ENCODE measurements at regions not wholly inside any gene's neighbourhood (a gene's known extent, or its start where the extent isn't known, plus 50 kb on each side); places are given as distances from the start of the nearest gene placed in this dataset.

DNA sequence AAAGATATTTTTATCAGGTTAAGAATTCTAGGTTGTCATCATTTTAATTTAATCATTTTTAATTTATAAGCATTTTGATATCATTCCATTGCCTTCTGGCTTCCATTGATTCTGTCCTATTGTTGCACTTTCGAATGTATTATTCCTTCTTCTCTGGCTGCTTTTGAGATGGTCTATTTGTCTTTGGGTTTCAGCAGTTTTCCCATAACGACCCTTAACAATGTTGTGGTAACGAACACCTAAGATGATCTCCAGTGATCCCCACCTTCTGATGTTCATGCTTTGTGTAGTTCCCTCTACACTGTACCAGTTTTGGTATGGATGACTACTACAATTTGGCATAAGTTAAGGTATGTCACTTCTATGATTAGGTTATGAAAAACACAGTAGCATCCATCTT is 59.9 kb downstream of the MINAR1 start:
- H3K27me3 Mint-ChIP-seq: peaks cover 20% of the 10 kb centered on the region
- no peak for ATAC-seq (ENCODE audit: low read depth)
- ChIA-PET POLR2A (no interaction called here), CTCF (no interaction called here)
- H3K27ac Mint-ChIP-seq: no peak overlapping the region
- TF ChIP-seq, protein P1, sequence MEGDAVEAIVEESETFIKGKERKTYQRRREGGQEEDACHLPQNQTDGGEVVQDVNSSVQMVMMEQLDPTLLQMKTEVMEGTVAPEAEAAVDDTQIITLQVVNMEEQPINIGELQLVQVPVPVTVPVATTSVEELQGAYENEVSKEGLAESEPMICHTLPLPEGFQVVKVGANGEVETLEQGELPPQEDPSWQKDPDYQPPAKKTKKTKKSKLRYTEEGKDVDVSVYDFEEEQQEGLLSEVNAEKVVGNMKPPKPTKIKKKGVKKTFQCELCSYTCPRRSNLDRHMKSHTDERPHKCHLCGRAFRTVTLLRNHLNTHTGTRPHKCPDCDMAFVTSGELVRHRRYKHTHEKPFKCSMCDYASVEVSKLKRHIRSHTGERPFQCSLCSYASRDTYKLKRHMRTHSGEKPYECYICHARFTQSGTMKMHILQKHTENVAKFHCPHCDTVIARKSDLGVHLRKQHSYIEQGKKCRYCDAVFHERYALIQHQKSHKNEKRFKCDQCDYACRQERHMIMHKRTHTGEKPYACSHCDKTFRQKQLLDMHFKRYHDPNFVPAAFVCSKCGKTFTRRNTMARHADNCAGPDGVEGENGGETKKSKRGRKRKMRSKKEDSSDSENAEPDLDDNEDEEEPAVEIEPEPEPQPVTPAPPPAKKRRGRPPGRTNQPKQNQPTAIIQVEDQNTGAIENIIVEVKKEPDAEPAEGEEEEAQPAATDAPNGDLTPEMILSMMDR (IDR thresholded peaks at IDR 0.05): no peak
- no peak for DNase-seq
- H3K4me1 Mint-ChIP-seq: no peaks in the 10 kb centered on the region
- H3K9me3 Mint-ChIP-seq: no peaks in the 10 kb centered on the region
- intact Hi-C loops (cut with micrococcal nuclease): no loop called here
- H3K36me3 Mint-ChIP-seq (ENCODE audit: low read depth): no peaks in the 10 kb centered on the region
- no peak overlapping the region for H3K4me3 Mint-ChIP-seq

GRCh38 chr15:79494384-79494909 is 62.3 kb downstream of the MINAR1 start:
- H3K9me3 Mint-ChIP-seq: no peaks in the 10 kb centered on the region
- TF ChIP-seq, protein P1 (IDR thresholded peaks at IDR 0.05): no peak
- no peaks in the 10 kb centered on the region for H3K4me1 Mint-ChIP-seq
- H3K27me3 Mint-ChIP-seq: peaks cover 30% of the 10 kb centered on the region
- H3K36me3 Mint-ChIP-seq (ENCODE audit: low read depth): no peaks in the 10 kb centered on the region
- ChIA-PET CTCF (no interaction called here), POLR2A (no interaction called here)
- no peak overlapping the region for H3K27ac Mint-ChIP-seq
- intact Hi-C loops (cut with micrococcal nuclease): no loop called here
- ATAC-seq (ENCODE audit: low read depth) (no peak), DNase-seq (no peak)
- H3K4me3 Mint-ChIP-seq: no peak overlapping the region

DNA sequence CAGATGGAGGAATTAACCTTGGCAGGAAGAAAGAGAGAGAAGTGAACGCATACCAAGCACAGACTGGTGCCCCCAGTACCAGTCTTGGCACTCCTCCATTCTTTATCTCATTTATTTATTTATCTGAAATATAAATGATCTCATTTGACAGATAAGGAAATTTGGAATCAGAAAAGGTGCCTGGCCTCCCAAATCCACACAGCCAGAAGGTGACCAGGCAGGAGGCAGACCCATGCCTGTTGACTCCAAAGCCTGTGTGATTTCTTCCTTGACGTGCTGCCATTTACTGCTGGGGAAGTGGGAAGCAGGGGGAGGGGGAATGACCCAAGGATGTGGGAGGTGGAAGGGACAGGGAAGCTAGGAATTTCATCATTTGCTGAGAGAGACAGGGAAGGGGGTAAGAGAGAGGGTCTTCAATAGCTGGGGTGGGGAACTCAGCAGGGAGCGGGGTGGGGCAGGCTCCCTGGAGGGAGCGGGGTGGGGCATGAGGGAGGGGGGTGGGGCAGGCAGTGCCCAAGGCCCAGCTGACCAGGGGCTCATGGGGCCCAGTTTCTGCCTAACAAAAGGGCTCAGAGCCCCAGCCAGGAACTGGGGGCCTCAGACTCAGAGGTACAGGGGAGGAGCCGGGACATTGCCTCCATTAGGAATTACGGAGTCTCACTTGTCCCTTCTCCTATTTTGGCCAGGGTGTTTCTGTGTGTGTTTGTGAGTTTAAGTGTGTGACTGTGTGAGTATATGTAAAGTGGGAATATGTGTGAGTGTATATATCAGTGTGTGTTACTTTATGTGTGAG is 63.0 kb downstream of the MINAR1 start:
- POLR2A ChIA-PET: no interaction called here
- Mint-ChIP-seq H3K4me3 (no peak overlapping the region), H3K27me3 (peaks cover 30% of the 10 kb centered on the region), H3K36me3 (ENCODE audit: low read depth) (no peaks in the 10 kb centered on the region), H3K9me3 (no peaks in the 10 kb centered on the region), H3K4me1 (no peaks in the 10 kb centered on the region), H3K27ac (no peak overlapping the region)
- TF ChIP-seq, protein P1 (IDR thresholded peaks at IDR 0.05): no peak
- intact Hi-C loops (cut with micrococcal nuclease): no loop called here
- CTCF ChIA-PET: no interaction called here
- DNase-seq: no peak
- ATAC-seq (ENCODE audit: low read depth): no peak

DNA sequence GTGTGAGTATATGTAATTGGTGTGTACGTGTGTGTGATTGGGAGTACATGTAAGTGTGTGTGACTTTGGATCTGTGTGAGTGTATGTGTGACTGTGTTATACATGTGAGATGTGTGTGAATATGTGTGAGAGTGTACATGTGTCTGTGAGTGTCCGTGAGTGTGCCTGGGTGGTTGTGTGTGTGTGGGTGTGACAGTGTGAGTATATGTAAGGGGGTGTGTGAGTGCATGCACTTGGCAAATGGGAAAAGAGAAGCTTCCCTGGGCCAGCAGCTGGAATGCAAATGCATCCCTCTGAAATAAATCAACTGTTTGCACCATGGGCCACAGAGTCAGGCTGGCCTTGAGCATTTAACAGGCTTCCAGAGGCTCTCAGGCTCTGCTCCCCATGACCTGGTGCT is 63.6 kb downstream of the MINAR1 start:
- Mint-ChIP-seq H3K4me1 (no peaks in the 10 kb centered on the region), H3K9me3 (no peaks in the 10 kb centered on the region), H3K4me3 (no peak overlapping the region), H3K36me3 (ENCODE audit: low read depth) (no peaks in the 10 kb centered on the region), H3K27ac (no peak overlapping the region), H3K27me3 (peaks cover 30% of the 10 kb centered on the region)
- ChIA-PET POLR2A (no interaction called here), CTCF (no interaction called here)
- intact Hi-C loops (cut with micrococcal nuclease): no loop called here
- ATAC-seq (ENCODE audit: low read depth) (no peak), DNase-seq (no peak)
- TF ChIP-seq, protein P1 (IDR thresholded peaks at IDR 0.05): no peak

GRCh38 chr15:79496838-79497237 is 64.7 kb downstream of the MINAR1 start:
- intact Hi-C loops (cut with micrococcal nuclease): no loop called here
- Mint-ChIP-seq H3K36me3 (ENCODE audit: low read depth) (no peaks in the 10 kb centered on the region), H3K4me1 (no peaks in the 10 kb centered on the region), H3K27me3 (peaks cover 30% of the 10 kb centered on the region), H3K27ac (no peak overlapping the region), H3K9me3 (no peaks in the 10 kb centered on the region), H3K4me3 (no peak overlapping the region)
- CTCF ChIA-PET: no interaction called here
- ATAC-seq (ENCODE audit: low read depth) (no peak), DNase-seq (no peak)
- POLR2A ChIA-PET: no interaction called here
- TF ChIP-seq, protein P1 (IDR thresholded peaks at IDR 0.05): no peak
